ENCODE measurements at regions not wholly inside any gene's neighbourhood (a gene's known extent, or its start where the extent isn't known, plus 50 kb on each side); places are given as distances from the start of the nearest gene placed in this dataset.

DNA sequence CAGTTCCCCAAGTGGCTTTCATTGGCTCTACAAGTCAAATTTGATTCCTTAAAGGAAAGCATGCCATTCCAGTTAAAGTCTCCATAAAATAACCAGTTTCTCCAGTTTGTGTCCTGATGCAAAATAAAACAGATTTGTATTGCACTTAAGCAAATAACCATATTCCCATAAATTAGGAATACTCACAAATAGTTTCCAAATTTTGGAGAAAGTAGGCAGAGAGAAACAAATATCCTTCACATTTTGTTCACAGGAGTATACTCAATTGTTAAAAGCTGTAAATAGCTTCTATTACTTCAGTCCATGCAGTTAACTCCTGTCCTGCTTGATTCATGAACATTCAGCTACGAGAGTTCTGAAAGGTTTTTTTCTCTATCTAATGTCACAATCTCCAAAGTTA, 281.4 kb upstream of the RGS17 start:
- TF ChIP-seq CTCF (conservative IDR thresholded peaks at IDR 0.05; ENCODE audit: low read length) (no peak), EZH2phosphoT487 (IDR thresholded peaks at IDR 0.05; ENCODE audit: borderline replicate concordance, low read depth, low read length) (no peak)
